IPS-NIHi7 (cell line): ENCODE measurements at regions not wholly inside any gene's neighbourhood (a gene's known extent, or its start where the extent isn't known, plus 50 kb on each side); places are given as distances from the start of the nearest gene placed in this dataset.

Experiments
- DNase-seq: peaks from one replicate; pipeline ENCODE4 v3.0.0; 2012; ENCODE audit warnings: mixed read lengths; ENCODE audit errors: extremely low spot score

GRCh38 chr20:11581271-11581670 lies 336.4 kb upstream of the BTBD3 start:
- DNase-seq, result peak; percentile 35

- no peak for DNase-seq
These were observed 335.6 kb upstream of the BTBD3 start for GRCh38 chr20:11582060-11582459.

GRCh38 chr20:11585752-11586352 lies 331.8 kb upstream of the BTBD3 start:
- no peak for DNase-seq

GRCh38 chr20:11588875-11589274 lies 328.8 kb upstream of the BTBD3 start:
- no peak for DNase-seq

- DNase-seq, result no peak
These were observed 325.7 kb upstream of the BTBD3 start for GRCh38 chr20:11591965-11592364.

- no peak for DNase-seq
These were observed 313.4 kb upstream of the BTBD3 start for GRCh38 chr20:11604339-11604738.

GRCh38 chr20:11607047-11607446 lies 310.6 kb upstream of the BTBD3 start:
- no peak for DNase-seq

GRCh38 chr20:11608736-11609135 lies 309.0 kb upstream of the BTBD3 start:
- no peak for DNase-seq

- no peak for DNase-seq
These were observed 293.0 kb upstream of the BTBD3 start for GRCh38 chr20:11624704-11625103.

- no peak for DNase-seq
These were observed 291.1 kb upstream of the BTBD3 start for GRCh38 chr20:11626551-11626950.

- DNase-seq, result no peak
These were observed 274.8 kb upstream of the BTBD3 start for GRCh38 chr20:11642866-11643265.

GRCh38 chr20:11646359-11646758 lies 271.3 kb upstream of the BTBD3 start:
- peak; percentile 24 for DNase-seq

- DNase-seq, result no peak
These were observed 267.1 kb upstream of the BTBD3 start for GRCh38 chr20:11650566-11650965.

- no peak for DNase-seq
These were observed 266.6 kb upstream of the BTBD3 start for GRCh38 chr20:11651138-11651537.

- no peak for DNase-seq
These were observed 266.0 kb upstream of the BTBD3 start for GRCh38 chr20:11651647-11652046.

- no peak for DNase-seq
These were observed 265.6 kb upstream of the BTBD3 start for GRCh38 chr20:11652128-11652527.

GRCh38 chr20:11654766-11655165 lies 262.9 kb upstream of the BTBD3 start:
- DNase-seq, result no peak

GRCh38 chr20:11660673-11661072 lies 257.0 kb upstream of the BTBD3 start:
- no peak for DNase-seq

GRCh38 chr20:11671015-11671511 lies 246.6 kb upstream of the BTBD3 start:
- no peak for DNase-seq

- DNase-seq, result no peak
These were observed 244.7 kb upstream of the BTBD3 start for GRCh38 chr20:11672959-11673358.

- no peak for DNase-seq
These were observed 241.6 kb upstream of the BTBD3 start for GRCh38 chr20:11675920-11676629.

GRCh38 chr20:11676630-11677287 lies 240.9 kb upstream of the BTBD3 start:
- peak; percentile 83 for DNase-seq

- DNase-seq, result no peak
These were observed 240.3 kb upstream of the BTBD3 start for GRCh38 chr20:11677428-11677827.
